ENCODE measurements at regions not wholly inside any gene's neighbourhood (a gene's known extent, or its start where the extent isn't known, plus 50 kb on each side); places are given as distances from the start of the nearest gene placed in this dataset.

DNA sequence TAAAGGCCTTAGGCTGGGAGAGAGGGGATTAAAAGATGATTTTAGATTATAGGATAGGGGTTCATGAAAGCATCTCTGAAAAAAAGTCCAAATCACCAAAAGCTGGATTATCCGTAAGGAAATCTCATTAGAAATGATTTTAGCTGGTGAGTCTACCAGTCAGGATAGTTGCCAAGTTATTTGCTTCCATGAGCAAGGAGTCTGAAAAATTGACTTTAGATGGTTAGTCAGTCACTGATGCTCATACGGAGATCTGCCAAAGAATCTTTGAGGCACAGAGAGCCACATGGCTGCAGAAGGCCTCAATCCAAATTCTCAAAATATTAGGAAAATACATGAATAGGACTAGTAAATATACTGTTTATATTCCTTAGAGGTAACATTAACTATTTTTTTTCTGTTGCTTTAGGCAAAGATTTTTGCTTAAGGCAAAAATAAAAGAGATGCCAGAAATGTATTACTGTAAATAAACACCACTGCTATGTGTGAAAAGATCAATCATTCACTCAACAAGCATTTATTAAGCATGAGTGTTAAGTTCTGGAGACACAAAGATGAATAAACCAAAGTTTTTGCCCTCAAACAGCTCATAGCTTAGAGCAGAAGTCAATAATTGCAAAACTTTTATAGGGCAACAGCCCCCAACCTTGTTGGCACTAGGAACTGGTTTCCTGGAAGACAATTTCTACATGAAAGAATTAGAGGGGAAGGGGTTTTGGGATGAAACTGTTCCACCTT, 105.2 kb downstream of the BBS10 start:
- TF ChIP-seq, protein P1, sequence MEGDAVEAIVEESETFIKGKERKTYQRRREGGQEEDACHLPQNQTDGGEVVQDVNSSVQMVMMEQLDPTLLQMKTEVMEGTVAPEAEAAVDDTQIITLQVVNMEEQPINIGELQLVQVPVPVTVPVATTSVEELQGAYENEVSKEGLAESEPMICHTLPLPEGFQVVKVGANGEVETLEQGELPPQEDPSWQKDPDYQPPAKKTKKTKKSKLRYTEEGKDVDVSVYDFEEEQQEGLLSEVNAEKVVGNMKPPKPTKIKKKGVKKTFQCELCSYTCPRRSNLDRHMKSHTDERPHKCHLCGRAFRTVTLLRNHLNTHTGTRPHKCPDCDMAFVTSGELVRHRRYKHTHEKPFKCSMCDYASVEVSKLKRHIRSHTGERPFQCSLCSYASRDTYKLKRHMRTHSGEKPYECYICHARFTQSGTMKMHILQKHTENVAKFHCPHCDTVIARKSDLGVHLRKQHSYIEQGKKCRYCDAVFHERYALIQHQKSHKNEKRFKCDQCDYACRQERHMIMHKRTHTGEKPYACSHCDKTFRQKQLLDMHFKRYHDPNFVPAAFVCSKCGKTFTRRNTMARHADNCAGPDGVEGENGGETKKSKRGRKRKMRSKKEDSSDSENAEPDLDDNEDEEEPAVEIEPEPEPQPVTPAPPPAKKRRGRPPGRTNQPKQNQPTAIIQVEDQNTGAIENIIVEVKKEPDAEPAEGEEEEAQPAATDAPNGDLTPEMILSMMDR (IDR thresholded peaks at IDR 0.05) = no peak
- TF ChIP-seq EZH2 (IDR thresholded peaks at IDR 0.05) (no peak), EZH2phosphoT487 (IDR thresholded peaks at IDR 0.05) (no peak)
